Lung (tissue), 11 donors: ENCODE measurements at regions not wholly inside any gene's neighbourhood (a gene's known extent, or its start where the extent isn't known, plus 50 kb on each side); places are given as distances from the start of the nearest gene placed in this dataset.

Experiments
- ATAC-seq: fragments of 200-7000 bp; cut with Tn5 transposase; one replicate; pipeline ENCODE4 v1.9.1; 2020; ENCODE audit warnings: moderate number of reproducible peaks; ENCODE audit not compliant: insufficient read depth, low FRiP score
- DNase-seq, 3 donors: peaks; one replicate each; pipeline ENCODE4 v3.0.0-alpha.2; 2013 to 2017
- H3K27ac ChIP-seq, 2 donors: one replicate each; pipeline ENCODE4 v1.5.1; 2013; ENCODE audit warnings: mild to moderate bottlenecking in 2 of 2, moderate library complexity in 2 of 2, control low read depth in 1 of 2, inconsistent platforms in 1 of 2, low read depth in 1 of 2, low read length in 1 of 2
- H3K27me3 ChIP-seq, 3 donors: one replicate each; pipeline ENCODE4 v1.5.1; 2013; ENCODE audit warnings: low read length in 2 of 3; ENCODE audit not compliant: control insufficient read depth in 3 of 3, insufficient read depth in 3 of 3
- H3K36me3 ChIP-seq, 4 donors: one replicate each; pipeline ENCODE4 v1.5.1; 2013; ENCODE audit warnings: low read length in 4 of 4, mild to moderate bottlenecking in 1 of 4, moderate library complexity in 1 of 4; ENCODE audit not compliant: control insufficient read depth in 4 of 4, insufficient read depth in 4 of 4
- H3K4me1 ChIP-seq, 5 donors: one replicate each; pipeline ENCODE4 v1.5.1; 2013; ENCODE audit warnings: low read length in 5 of 5, mild to moderate bottlenecking in 2 of 5, moderate library complexity in 1 of 5; ENCODE audit not compliant: control insufficient read depth in 5 of 5, insufficient read depth in 5 of 5
- H3K4me3 ChIP-seq: one replicate; pipeline ENCODE4 v1.5.1; 2013; ENCODE audit warnings: mild to moderate bottlenecking, control low read depth, moderate library complexity
- H3K9ac ChIP-seq, 2 donors: one replicate each; pipeline ENCODE4 v1.5.1; 2013; ENCODE audit warnings: low read length in 2 of 2, control low read depth in 1 of 2; ENCODE audit not compliant: insufficient read depth in 1 of 2
- H3K9me3 ChIP-seq, 4 donors: one replicate each; pipeline ENCODE4 v1.5.1; 2013; ENCODE audit warnings: low read length in 3 of 4, mild to moderate bottlenecking in 1 of 4, moderate library complexity in 1 of 4; ENCODE audit not compliant: control insufficient read depth in 4 of 4, insufficient read depth in 3 of 4
- WGBS, 2 donors: extraction: QIAGEN DNeasy Blood & Tissue Kit; methylation state at CpG; one replicate each; pipeline ENCODE4 v1.1.7; 2013; 5-methylcytosine and 5-hydroxymethylcytosine counted together
- TF ChIP-seq, protein P1 (sequence below): IDR thresholded peaks from 2 replicates; pipeline ENCODE4 v1.5.1; 2012; ENCODE audit warnings: mild to moderate bottlenecking; ENCODE audit errors: control extremely low read depth, extremely low read depth
- donor health status: control.
- donor health status: control.
- donor health status: Bipolar disorder and iron deficiency.
- donor health status: healthy.
- donor health status: DM: yes; HTN: yes; CAD: no.

DNA sequence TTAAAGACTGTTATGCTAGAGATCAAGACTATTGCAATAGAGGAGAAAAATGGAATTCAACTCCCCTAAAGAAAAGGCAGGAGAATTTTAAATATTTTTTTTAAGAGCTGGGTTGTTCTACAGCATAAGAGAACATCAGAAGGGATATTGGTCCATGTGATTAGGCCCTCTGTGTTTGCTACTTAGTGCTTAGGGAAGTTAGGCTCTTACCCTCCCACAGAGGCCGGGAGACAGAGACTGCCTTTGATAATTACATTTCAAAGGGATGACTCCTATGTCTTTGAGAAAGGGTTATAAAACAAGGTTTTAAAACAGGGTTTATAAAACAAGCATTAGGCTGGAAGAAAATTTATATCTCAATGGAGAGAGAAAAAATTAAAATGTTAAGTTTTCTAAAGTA lies 1248.1 kb upstream of the PCDH20 start:
- Histone ChIP-seq H3K36me3 (no peaks in the 10 kb centered on the region), H3K4me3 (no peak overlapping the region), H3K27me3 (no peaks in the 10 kb centered on the region), H3K4me1 (no peaks in the 10 kb centered on the region), H3K9me3 (no peaks in the 10 kb centered on the region), H3K27ac (no peak overlapping the region), H3K9ac (no peak overlapping the region)
- TF ChIP-seq, protein P1, sequence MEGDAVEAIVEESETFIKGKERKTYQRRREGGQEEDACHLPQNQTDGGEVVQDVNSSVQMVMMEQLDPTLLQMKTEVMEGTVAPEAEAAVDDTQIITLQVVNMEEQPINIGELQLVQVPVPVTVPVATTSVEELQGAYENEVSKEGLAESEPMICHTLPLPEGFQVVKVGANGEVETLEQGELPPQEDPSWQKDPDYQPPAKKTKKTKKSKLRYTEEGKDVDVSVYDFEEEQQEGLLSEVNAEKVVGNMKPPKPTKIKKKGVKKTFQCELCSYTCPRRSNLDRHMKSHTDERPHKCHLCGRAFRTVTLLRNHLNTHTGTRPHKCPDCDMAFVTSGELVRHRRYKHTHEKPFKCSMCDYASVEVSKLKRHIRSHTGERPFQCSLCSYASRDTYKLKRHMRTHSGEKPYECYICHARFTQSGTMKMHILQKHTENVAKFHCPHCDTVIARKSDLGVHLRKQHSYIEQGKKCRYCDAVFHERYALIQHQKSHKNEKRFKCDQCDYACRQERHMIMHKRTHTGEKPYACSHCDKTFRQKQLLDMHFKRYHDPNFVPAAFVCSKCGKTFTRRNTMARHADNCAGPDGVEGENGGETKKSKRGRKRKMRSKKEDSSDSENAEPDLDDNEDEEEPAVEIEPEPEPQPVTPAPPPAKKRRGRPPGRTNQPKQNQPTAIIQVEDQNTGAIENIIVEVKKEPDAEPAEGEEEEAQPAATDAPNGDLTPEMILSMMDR, result no peak
- DNase-seq, result no peak
- no peak for ATAC-seq
- 74 to 75% methylated on average over 1 of the region's 1 CpG for WGBS, 2 donors

DNA sequence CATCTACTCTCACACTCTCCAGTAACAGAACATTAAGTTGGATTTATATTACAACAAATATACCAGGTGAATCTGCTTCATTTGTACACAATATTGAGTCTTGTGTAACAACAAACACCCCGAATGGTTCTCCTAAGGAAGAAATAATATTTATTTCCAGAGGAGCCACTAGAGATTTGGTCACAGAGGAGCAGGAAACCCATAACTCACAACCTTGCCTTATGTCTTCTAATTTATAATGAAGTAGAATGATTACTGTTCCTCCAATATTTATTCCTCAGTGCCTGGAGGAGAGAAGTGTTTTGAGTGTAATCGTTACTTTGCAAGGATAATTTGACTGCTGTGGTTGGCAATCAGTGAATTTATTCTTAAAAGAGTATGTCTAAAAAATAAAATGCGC lies 1243.7 kb upstream of the PCDH20 start:
- ATAC-seq (no peak), DNase-seq (no peak)
- Histone ChIP-seq H3K9ac (no peak overlapping the region), H3K4me3 (no peak overlapping the region), H3K36me3 (no peaks in the 10 kb centered on the region), H3K27ac (no peak overlapping the region), H3K9me3 (peaks cover 0 to 3% (median 0%) of the 10 kb centered on the region in 4 donors), H3K4me1 (no peaks in the 10 kb centered on the region), H3K27me3 (no peaks in the 10 kb centered on the region)
- TF ChIP-seq, protein P1, result no peak
- 43 to 68% methylated on average over 3 of the region's 3 CpGs for WGBS, 2 donors

DNA sequence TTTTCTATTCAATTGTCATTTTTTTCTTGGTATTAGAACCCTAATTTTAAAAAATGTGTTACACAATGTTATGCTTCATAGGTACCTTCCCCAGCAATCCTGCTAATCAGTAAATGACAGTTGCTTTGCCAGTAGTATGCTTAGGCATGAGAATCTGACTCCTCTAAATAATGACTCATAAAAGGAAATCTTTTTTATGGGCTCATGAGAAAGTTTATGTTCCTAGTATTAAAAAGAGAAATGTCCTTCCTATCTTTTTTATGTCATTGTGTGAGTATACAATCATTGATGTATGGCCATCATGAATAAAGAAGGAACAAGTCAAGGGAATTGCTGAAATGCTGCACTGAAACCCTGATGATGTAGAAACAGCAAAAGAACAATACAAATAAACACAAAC lies 1237.7 kb upstream of the PCDH20 start:
- Histone ChIP-seq H3K9ac (no peak overlapping the region), H3K27ac (no peak overlapping the region), H3K9me3 (peaks cover 0 to 3% (median 0%) of the 10 kb centered on the region in 4 donors), H3K27me3 (no peaks in the 10 kb centered on the region), H3K4me3 (no peak overlapping the region), H3K36me3 (no peaks in the 10 kb centered on the region), H3K4me1 (no peaks in the 10 kb centered on the region)
- DNase-seq (no peak), ATAC-seq (no peak)
- TF ChIP-seq, protein P1, result no peak

DNA sequence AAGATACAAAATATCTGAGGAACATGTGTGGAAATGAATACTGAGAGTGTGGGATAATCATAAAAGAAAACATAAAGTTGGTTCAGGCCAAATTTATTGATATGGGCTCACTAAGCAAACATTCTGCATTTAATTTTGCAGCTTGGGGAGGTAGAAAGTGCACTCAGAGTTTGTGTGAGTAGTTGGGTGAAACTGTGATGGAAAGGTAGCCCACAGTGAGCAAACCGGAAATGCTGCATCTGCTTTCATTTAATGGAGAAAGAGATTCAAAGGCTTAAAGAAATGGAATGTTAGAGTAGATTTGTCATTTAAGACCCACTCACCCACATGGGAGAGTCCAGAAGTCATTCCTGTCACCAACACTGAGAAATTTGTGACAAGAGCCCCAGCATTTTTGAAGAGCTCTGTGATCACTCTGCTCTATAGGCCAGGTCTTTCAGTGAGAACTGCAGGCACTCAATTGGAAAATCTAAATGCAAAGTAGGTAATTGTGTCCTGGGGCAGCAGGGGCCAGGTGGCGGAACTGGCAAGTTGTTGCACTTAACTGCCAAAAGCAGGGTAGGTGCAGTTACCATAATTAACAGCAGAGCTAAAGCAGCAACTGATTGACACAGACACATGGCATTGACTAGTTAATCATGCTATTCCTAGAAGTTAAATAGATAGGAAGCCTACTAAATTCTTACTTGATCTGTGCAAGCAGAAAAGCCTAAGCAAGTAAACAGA lies 1228.3 kb upstream of the PCDH20 start:
- 76 to 80% methylated on average over 2 of the region's 2 CpGs for whole genome bisulfite sequencing, 2 donors
- Histone ChIP-seq H3K36me3 (no peaks in the 10 kb centered on the region), H3K9me3 (no peaks in the 10 kb centered on the region), H3K4me3 (no peak overlapping the region), H3K4me1 (no peaks in the 10 kb centered on the region), H3K27ac (no peak overlapping the region), H3K9ac (no peak overlapping the region), H3K27me3 (no peaks in the 10 kb centered on the region)
- TF ChIP-seq, protein P1, result no peak
- DNase-seq (no peak), ATAC-seq (no peak)
